Mesenteric fat pad (tissue), 1 donor: ENCODE measurements at regions not wholly inside any gene's neighbourhood (a gene's known extent, or its start where the extent isn't known, plus 50 kb on each side); places are given as distances from the start of the nearest gene placed in this dataset.
"Not testable (repeated sequence)": the region's sequence is repeated elsewhere in the genome, so short reads cannot be mapped to it uniquely, and the experiment has no call there.

Experiments
- DNase-seq: peaks from one replicate; pipeline ENCODE4 v3.0.0-alpha.2; 2020; ENCODE audit warnings: low spot score
- donor health status: DM: yes; HTN: yes; CAD: no.

DNA sequence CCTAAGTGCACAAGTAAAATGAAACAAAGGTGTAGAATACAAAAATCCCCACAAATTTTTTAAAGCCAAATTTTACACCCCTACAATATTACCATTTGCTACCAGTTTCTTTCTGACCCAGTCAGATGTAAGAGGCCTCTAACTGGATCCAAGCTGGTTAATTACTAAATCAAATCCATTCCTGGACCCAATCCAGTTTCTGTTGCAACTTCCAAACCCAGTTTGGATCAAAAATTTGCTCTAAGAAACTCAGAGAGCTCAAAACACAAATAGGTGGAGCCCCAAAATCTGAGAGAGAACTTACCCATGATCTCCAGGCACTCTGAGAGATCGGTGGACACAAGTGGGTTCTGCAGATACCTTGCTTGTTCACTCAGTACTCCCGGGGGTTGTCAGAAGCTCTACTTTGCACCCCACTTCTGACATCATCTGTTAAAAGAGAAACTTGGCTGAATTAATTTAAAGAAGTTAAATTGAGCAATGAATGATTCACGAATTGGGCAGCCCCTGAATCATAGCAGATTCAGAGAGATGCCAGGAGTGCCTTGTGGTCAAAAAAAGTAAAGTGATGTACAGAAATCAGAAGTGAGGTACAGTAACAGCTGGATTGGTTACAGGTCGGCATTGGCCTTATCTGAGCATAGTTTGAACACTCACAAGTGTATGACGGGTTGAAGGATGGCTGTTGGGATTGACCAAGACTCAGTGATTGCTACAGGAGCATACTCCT is 448.0 kb downstream of the KCNT2 start:
- no peak for DNase-seq

GRCh38 chr1:196155586-196155985 is 452.7 kb downstream of the KCNT2 start:
- DNase-seq, result no peak

DNA sequence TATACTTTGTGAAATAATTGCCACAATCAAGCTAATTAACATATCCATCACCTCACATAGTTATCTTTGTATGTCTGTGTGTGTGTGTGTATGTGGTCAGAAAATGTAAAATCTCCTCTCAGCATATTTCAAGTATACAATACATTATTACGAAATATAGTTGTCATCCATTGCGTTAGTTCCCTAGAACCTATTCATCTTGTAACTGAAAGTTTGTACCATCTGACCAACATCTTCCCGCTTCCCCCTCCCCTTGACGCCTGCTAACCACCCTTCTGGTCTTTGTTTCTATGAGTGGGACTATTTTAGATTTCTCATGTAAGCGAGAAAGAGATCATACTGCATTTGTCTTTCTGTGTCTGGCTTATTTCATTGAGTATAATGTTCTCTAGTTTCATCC is 455.3 kb downstream of the KCNT2 start:
- no peak for DNase-seq

- DNase-seq, result no peak
These were observed 456.2 kb downstream of the KCNT2 start for GRCh38 chr1:196152086-196152485.

GRCh38 chr1:196148367-196148970 is 459.8 kb downstream of the KCNT2 start:
- DNase-seq, result no peak

- no peak for DNase-seq
These were observed 460.7 kb downstream of the KCNT2 start for GRCh38 chr1:196147530-196147929.

- not testable (repeated sequence) for DNase-seq
These were observed 463.1 kb downstream of the KCNT2 start for GRCh38 chr1:196145151-196145550.

GRCh38 chr1:196144588-196144987 is 463.7 kb downstream of the KCNT2 start:
- DNase-seq, result no peak

GRCh38 chr1:196143602-196144342 is 464.5 kb downstream of the KCNT2 start:
- DNase-seq, result no peak

- no peak for DNase-seq
These were observed 466.1 kb downstream of the KCNT2 start for GRCh38 chr1:196142111-196142640.

GRCh38 chr1:196136396-196136795 is 471.8 kb downstream of the KCNT2 start:
- DNase-seq, result no peak

GRCh38 chr1:196131691-196132090 is 476.5 kb downstream of the KCNT2 start:
- DNase-seq, result no peak

- DNase-seq, result no peak
These were observed 479.4 kb downstream of the KCNT2 start for GRCh38 chr1:196128835-196129234.

DNA sequence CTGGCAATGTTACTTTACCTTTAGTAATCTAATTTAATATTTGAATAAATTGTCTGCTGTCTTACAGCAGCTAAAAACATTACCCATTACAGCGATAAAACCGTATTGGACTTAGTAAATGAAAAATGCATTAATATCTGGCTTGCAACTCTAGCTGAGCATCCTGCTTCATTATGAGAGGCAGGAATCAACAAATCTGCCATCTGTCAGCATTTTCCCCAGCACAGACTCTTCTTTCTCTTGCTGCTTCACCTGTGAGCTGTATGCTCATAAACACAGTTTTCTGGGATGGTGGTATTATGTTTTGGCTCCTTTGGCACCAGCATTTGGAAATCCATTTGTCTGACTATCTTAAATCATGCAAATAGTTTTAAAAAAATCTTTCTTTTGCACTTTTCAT is 487.1 kb downstream of the KCNT2 start:
- no peak for DNase-seq

DNA sequence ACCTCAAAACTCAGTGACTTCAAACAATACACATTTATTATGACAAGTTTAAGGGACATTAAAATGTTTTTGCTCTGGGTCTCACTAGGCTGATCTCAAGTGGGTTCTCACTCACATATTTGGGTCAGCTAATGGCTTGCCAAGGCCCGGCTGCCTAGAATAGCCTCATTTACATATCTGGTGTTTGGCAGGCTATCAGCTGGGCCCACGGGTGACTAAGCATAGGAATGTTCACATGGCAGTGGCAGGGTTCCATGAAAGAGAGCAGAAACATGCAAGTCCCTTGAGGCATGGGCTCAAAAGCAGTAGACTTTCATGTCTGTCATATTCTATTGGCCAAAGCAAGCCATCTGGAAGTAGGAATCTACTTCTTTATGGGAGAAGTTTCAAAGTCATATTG is 492.6 kb downstream of the KCNT2 start:
- no peak for DNase-seq

- DNase-seq, result no peak
These were observed 494.0 kb downstream of the KCNT2 start for GRCh38 chr1:196114193-196114592.

DNA sequence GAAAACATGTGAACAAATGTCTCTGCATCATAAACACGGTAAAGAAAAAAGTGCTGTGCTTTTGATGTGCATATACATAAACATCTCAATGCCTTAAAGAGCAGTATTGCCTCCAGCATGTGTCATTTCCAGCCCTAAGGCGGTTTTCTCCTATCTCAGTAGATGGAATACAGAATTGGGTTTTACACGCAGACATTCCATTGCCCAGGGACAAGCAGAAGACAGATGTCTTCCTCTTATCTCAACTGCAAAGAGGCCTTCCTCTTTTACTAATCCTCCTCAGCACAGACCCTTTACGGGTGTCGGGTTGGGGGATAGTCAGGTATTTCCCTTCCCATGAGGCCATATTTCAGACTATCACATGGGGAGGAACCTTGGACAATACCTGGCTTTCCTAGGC is 499.2 kb downstream of the KCNT2 start:
- DNase-seq, result not testable (repeated sequence)

DNA sequence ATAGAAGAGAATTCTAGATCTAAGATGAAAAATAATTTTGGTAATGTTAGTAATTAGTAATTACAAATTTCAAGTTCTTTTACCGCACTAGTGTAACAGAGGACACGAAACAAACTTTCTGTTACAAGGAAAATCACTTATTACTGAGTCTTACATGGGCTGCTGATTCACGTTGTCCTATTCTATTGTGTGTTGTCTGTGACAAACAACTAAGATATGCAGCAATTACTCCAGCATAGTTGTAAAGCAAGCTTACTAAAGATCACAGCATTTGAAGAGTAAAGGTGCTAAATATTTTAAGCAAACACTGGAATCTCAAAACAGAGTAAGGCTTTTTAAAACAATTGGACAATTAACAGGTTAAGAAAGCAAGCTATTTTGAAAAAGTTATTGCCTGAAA is 502.3 kb downstream of the KCNT2 start:
- no peak for DNase-seq

DNA sequence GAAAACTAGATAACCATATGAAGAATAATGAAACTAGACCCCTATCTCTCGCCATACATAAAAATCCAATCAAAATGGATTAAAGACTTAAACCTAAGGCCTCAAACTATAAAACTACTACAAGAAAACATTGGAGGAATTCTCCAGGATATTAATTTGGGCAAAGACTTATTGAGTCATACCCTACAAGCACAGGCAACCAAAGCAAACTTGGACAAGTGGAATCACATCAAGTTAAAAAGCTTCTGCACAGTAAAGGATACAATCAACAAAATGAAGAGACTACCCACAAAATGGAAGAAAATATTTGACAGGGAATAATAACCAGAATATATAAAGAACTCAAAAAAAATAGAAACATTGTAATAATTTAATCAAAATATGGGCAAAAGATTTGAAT is 505.4 kb downstream of the KCNT2 start:
- no peak for DNase-seq

DNA sequence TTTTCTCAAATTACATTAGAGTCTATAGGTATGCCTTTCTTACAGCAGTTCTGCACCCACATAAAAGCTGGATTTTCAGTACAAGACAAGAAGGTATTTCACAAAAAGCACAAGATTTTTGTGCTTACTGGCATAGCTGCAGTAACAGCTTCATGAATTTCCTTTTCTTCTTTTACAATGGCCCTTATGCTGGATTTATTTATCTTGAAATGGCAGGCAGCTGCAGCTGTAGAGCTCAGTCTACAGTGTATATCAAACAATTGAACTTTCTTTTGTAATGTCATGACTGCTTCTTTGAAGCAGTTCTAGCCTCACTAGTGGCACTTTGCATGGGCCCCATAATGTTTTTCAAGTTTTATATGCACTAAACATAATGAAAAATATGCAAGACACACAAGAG is 510.2 kb downstream of the KCNT2 start:
- DNase-seq, result no peak

- DNase-seq, result no peak
These were observed 513.4 kb downstream of the KCNT2 start for GRCh38 chr1:196094821-196095220.
